Muscle of arm (tissue), 1 donor: ENCODE measurements at regions not wholly inside any gene's neighbourhood (a gene's known extent, or its start where the extent isn't known, plus 50 kb on each side); places are given as distances from the start of the nearest gene placed in this dataset.

Experiments used
- DNase-seq: peaks from one replicate; pipeline ENCODE4 v3.0.0-alpha.2; 2013

GRCh38 chr6:143621876-143622605 lies 55.7 kb upstream of the PHACTR2 start:
- DNase-seq = no peak

- no peak for DNase-seq
Measured at GRCh38 chr6:143621159-143621873, 56.4 kb upstream of the PHACTR2 start.

- DNase-seq = no peak
Measured at GRCh38 chr6:143620447-143620846, 57.3 kb upstream of the PHACTR2 start.

- DNase-seq = no peak
Measured at GRCh38 chr6:143619824-143620401, 57.9 kb upstream of the PHACTR2 start.

- DNase-seq = no peak
Measured at GRCh38 chr6:143616741-143617140, 61.0 kb upstream of the PHACTR2 start.

- DNase-seq = no peak
Measured at GRCh38 chr6:143615785-143616184, 62.0 kb upstream of the PHACTR2 start.

GRCh38 chr6:143614235-143614634 lies 63.5 kb upstream of the PHACTR2 start:
- DNase-seq = no peak

GRCh38 chr6:143613749-143614148 lies 64.0 kb upstream of the PHACTR2 start:
- DNase-seq = no peak

- DNase-seq = no peak
Measured at GRCh38 chr6:143612186-143612585, 65.6 kb upstream of the PHACTR2 start.

GRCh38 chr6:143611580-143611979 lies 66.2 kb upstream of the PHACTR2 start:
- no peak for DNase-seq

GRCh38 chr6:143609972-143610371 lies 67.8 kb upstream of the PHACTR2 start:
- no peak for DNase-seq

GRCh38 chr6:143609501-143609900 lies 68.3 kb upstream of the PHACTR2 start:
- DNase-seq = no peak

GRCh38 chr6:143608906-143609305 lies 68.9 kb upstream of the PHACTR2 start:
- no peak for DNase-seq

GRCh38 chr6:143607974-143608373 lies 69.8 kb upstream of the PHACTR2 start:
- DNase-seq = no peak

- no peak for DNase-seq
Measured at GRCh38 chr6:143607168-143607567, 70.6 kb upstream of the PHACTR2 start.

- no peak for DNase-seq
Measured at GRCh38 chr6:143605906-143606521, 71.8 kb upstream of the PHACTR2 start.

GRCh38 chr6:143603455-143603854 lies 74.3 kb upstream of the PHACTR2 start:
- no peak for DNase-seq

GRCh38 chr6:143601504-143601903 lies 76.3 kb upstream of the PHACTR2 start:
- DNase-seq = no peak

GRCh38 chr6:143600821-143601220 lies 76.9 kb upstream of the PHACTR2 start:
- DNase-seq = no peak

GRCh38 chr6:143598466-143599080 lies 79.2 kb upstream of the PHACTR2 start:
- DNase-seq = no peak

- DNase-seq = no peak
Measured at GRCh38 chr6:143596866-143597265, 80.9 kb upstream of the PHACTR2 start.
